GM12892 (cell line): ENCODE measurements at regions not wholly inside any gene's neighbourhood (a gene's known extent, or its start where the extent isn't known, plus 50 kb on each side); places are given as distances from the start of the nearest gene placed in this dataset.

Source experiments
- POLR2A ChIP-seq: IDR thresholded peaks from 2 replicates; pipeline ENCODE4 v1.6.1; 2011; ENCODE audit warnings: low read depth, low read length, control low read depth
- POLR2AphosphoS5 ChIP-seq: IDR thresholded peaks from 2 replicates; pipeline ENCODE4 v1.6.1; 2011; ENCODE audit warnings: low read depth, low read length, control low read depth

DNA sequence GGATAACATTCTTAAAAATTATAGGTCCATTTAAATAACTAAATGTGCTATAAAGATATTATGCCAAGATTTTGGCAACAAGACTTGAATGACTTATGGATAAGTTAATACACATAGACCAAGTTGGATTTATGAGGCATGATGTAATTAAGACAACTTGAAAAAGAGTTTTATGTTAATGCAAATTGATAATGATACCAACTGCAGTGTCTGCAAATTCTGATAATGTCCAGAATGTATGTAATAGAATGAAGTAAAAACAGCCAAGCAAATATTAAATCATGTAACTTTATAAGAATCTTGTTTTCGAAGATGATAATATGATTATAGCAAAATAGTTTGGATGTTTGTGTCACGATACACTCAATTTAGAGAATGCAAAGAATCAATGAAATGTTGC lies 868.3 kb downstream of the DNAJB9 start:
- TF ChIP-seq POLR2A (no peak), POLR2AphosphoS5 (no peak)
